ENCODE measurements at regions not wholly inside any gene's neighbourhood (a gene's known extent, or its start where the extent isn't known, plus 50 kb on each side); places are given as distances from the start of the nearest gene placed in this dataset.

- TF ChIP-seq POLR2AphosphoS5 (IDR thresholded peaks at IDR 0.05) (no peak), POLR2A (IDR thresholded peaks at IDR 0.05) (no peak), EP300 (IDR thresholded peaks at IDR 0.05) (no peak)
- TF ChIP-seq, protein P1, sequence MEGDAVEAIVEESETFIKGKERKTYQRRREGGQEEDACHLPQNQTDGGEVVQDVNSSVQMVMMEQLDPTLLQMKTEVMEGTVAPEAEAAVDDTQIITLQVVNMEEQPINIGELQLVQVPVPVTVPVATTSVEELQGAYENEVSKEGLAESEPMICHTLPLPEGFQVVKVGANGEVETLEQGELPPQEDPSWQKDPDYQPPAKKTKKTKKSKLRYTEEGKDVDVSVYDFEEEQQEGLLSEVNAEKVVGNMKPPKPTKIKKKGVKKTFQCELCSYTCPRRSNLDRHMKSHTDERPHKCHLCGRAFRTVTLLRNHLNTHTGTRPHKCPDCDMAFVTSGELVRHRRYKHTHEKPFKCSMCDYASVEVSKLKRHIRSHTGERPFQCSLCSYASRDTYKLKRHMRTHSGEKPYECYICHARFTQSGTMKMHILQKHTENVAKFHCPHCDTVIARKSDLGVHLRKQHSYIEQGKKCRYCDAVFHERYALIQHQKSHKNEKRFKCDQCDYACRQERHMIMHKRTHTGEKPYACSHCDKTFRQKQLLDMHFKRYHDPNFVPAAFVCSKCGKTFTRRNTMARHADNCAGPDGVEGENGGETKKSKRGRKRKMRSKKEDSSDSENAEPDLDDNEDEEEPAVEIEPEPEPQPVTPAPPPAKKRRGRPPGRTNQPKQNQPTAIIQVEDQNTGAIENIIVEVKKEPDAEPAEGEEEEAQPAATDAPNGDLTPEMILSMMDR (IDR thresholded peaks at IDR 0.05): no peak
Observed at GRCh38 chr11:30800904-30801303, 214.8 kb upstream of the MPPED2 start.
